Colonic mucosa (tissue), 4 donors: ENCODE measurements at regions not wholly inside any gene's neighbourhood (a gene's known extent, or its start where the extent isn't known, plus 50 kb on each side); places are given as distances from the start of the nearest gene placed in this dataset.

Source experiments
- DNase-seq: peaks from one replicate; pipeline ENCODE4 v3.0.0-alpha.2; 2020
- H3K27ac ChIP-seq: fragments of 200-600 bp; one replicate; pipeline ENCODE4 v1.8.0; 2021
- H3K27me3 ChIP-seq: fragments of 200-600 bp; one replicate; pipeline ENCODE4 v1.8.0; 2021
- H3K36me3 ChIP-seq: fragments of 200-600 bp; one replicate; pipeline ENCODE4 v1.8.0; 2021
- H3K4me1 ChIP-seq: fragments of 200-600 bp; one replicate; pipeline ENCODE4 v1.8.0; 2021; ENCODE audit warnings: mild to moderate bottlenecking
- H3K4me3 ChIP-seq: fragments of 200-600 bp; one replicate; pipeline ENCODE4 v1.8.0; 2021
- H3K9ac ChIP-seq, 2 donors: one replicate each; pipeline ENCODE4 v1.7.0; 2013; ENCODE audit warnings: control low read depth in 2 of 2, low read depth in 2 of 2, low read length in 2 of 2
- H3K9me3 ChIP-seq: fragments of 200-600 bp; one replicate; pipeline ENCODE4 v1.8.0; 2021
- intact Hi-C: fragments of 100-400 bp; cut with DNase I; formaldehyde crosslinking; loops from one replicate; pipeline ENCODE4 v1.14.1; 2022
- TF ChIP-seq, protein P1 (sequence below): fragments of 200-600 bp; IDR thresholded peaks from one replicate; pipeline ENCODE4 v1.8.0; 2022; ENCODE audit warnings: antibody characterized with exemption, mild to moderate bottlenecking
- donor health status: healthy.
- donor health status: DM: no; HTN: no; CAD: no.
- donor health status: DM: no; HTN: no; CAD: no.

DNA sequence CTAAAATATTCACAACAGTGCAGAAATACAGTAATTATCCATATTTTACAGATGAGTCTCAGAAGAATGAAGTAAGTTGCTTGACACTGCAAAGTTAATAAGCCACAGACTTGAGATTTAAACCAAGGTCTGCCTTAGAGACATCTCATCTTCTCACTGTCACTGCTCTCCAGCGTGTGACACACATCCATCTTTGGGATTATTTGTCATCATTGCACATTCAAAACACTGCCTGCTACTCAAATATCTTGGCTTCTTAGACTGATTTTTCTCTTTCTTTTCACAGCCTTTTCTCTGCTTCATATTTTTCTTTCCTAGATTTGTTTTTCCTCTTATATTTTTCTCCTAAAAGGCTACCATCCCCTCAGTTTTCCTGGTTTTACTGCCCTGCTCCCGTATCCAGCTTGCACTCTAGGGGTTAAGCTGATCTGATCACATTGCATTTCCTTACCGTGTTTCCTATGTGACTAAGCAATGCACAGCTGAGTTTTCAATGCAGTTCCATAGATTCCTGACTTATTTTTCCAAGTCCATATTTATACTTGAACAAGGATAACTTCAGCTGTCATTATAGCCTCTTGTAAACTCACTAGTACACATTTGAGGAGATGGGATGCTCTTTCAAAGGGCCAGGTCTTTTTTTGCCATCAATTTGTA, 353.0 kb downstream of the PLK2 start:
- intact Hi-C loops, result no loop called here
- Histone ChIP-seq H3K9ac (no peak overlapping the region), H3K27ac (no peak overlapping the region), H3K9me3 (no peaks in the 10 kb centered on the region), H3K27me3 (no peaks in the 10 kb centered on the region), H3K4me1 (no peaks in the 10 kb centered on the region), H3K36me3 (no peaks in the 10 kb centered on the region), H3K4me3 (no peak overlapping the region)
- TF ChIP-seq, protein P1, sequence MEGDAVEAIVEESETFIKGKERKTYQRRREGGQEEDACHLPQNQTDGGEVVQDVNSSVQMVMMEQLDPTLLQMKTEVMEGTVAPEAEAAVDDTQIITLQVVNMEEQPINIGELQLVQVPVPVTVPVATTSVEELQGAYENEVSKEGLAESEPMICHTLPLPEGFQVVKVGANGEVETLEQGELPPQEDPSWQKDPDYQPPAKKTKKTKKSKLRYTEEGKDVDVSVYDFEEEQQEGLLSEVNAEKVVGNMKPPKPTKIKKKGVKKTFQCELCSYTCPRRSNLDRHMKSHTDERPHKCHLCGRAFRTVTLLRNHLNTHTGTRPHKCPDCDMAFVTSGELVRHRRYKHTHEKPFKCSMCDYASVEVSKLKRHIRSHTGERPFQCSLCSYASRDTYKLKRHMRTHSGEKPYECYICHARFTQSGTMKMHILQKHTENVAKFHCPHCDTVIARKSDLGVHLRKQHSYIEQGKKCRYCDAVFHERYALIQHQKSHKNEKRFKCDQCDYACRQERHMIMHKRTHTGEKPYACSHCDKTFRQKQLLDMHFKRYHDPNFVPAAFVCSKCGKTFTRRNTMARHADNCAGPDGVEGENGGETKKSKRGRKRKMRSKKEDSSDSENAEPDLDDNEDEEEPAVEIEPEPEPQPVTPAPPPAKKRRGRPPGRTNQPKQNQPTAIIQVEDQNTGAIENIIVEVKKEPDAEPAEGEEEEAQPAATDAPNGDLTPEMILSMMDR, result no peak
- DNase-seq, result no peak

DNA sequence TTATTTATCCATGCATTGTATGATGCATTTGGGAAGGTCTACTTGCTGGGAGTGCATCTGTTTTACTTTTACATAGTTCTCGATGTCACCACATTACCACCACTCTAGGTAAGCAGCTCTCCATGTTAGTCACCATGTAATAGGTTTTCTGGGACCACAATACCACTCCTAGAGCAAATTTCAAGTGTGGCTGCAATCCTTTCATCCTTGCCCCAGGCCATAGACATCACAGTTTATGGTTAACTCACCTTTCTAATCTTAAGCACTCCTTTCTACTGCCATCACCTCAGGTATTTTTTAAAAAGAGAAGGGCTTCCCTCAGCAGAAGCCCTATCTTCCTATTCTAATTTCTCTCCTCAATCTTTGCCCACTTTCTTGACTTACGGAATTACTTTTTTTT, 354.1 kb downstream of the PLK2 start:
- no peaks in the 10 kb centered on the region for H3K36me3 ChIP-seq
- no peak overlapping the region for H3K27ac ChIP-seq
- intact Hi-C loops, result no loop called here
- no peaks in the 10 kb centered on the region for H3K4me1 ChIP-seq
- H3K4me3 ChIP-seq, result no peak overlapping the region
- TF ChIP-seq, protein P1, result no peak
- no peaks in the 10 kb centered on the region for H3K27me3 ChIP-seq
- no peaks in the 10 kb centered on the region for H3K9me3 ChIP-seq
- H3K9ac ChIP-seq, result no peak overlapping the region
- DNase-seq, result no peak

DNA sequence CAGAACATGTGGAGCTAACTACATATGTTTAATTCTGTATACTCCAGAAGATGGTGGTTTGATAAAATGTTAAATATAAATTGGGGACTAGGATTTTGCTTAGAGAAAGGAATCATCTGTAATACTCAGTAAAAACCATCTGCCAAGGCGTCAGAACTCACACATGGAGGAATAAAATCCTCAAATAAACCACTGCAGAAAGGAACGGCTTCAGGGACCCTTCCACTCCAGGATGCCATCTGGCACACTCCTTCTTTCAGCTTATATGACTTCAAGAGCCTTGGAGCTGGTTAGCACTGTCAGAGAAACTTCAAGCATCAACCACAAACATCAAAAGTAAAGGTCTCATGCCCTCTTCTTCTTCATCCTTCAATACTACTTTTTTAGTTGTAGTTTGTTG, 360.6 kb downstream of the PLK2 start:
- H3K4me1 ChIP-seq, result no peaks in the 10 kb centered on the region
- TF ChIP-seq, protein P1, result no peak
- H3K9ac ChIP-seq, result no peak overlapping the region
- intact Hi-C loops, result no loop called here
- H3K27me3 ChIP-seq, result no peaks in the 10 kb centered on the region
- H3K4me3 ChIP-seq, result no peak overlapping the region
- H3K36me3 ChIP-seq, result no peaks in the 10 kb centered on the region
- H3K9me3 ChIP-seq, result no peaks in the 10 kb centered on the region
- DNase-seq, result no peak
- H3K27ac ChIP-seq, result no peak overlapping the region

DNA sequence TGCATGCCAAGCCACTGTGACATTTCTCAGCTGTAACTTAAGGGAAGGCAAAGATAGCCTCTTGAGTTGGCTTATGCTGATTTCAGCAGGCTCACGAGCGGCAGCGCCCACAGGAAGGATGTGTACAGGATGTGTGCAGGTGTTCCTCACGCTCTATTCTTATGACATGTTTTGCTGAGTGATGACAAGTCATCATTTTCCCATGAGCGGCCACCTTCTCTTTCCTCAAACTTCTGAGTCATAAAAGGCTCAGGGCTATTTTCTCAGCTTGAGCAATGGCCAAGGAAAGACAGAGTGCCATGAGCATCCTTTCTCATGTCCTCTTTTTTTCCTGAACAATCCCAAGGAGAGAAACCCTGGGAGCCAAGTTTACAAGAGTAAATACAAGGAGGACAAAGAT, 365.9 kb downstream of the PLK2 start:
- Histone ChIP-seq H3K4me3 (no peak overlapping the region), H3K4me1 (no peaks in the 10 kb centered on the region), H3K27ac (no peak overlapping the region), H3K27me3 (no peaks in the 10 kb centered on the region), H3K36me3 (no peaks in the 10 kb centered on the region), H3K9ac (no peak overlapping the region), H3K9me3 (no peaks in the 10 kb centered on the region)
- DNase-seq, result no peak
- TF ChIP-seq, protein P1, result no peak
- intact Hi-C loops, result no loop called here

DNA sequence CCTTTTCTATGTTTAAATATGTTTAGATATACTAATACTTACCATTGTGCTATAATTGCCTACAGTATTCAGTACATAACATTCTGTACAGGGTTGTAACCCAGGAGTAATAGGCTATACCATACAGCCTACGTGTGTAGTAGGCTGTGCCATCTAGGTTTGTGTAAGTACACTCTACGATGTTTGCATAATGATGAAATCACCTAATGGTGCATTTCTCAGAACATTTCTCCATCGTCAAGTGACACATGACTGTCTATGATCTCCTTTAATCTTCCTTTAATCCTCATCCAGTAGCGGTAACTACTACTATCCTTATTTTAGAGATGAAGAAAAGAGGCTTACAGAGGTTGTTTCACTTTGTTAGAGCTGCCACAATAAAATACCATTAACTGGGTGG, 369.2 kb downstream of the PLK2 start:
- H3K9ac ChIP-seq, result no peak overlapping the region
- intact Hi-C loops, result no loop called here
- no peaks in the 10 kb centered on the region for H3K9me3 ChIP-seq
- H3K36me3 ChIP-seq, result no peaks in the 10 kb centered on the region
- no peak for DNase-seq
- H3K27ac ChIP-seq, result no peak overlapping the region
- no peaks in the 10 kb centered on the region for H3K27me3 ChIP-seq
- H3K4me1 ChIP-seq, result no peaks in the 10 kb centered on the region
- no peak overlapping the region for H3K4me3 ChIP-seq
- TF ChIP-seq, protein P1, result no peak
